ENCODE measurements at regions not wholly inside any gene's neighbourhood (a gene's known extent, or its start where the extent isn't known, plus 50 kb on each side); places are given as distances from the start of the nearest gene placed in this dataset.

- TF ChIP-seq CTCF (IDR thresholded peaks at IDR 0.05), result no peak
- Mint-ChIP-seq H3K4me3 (no peak overlapping the region), H3K4me1 (no peaks in the 10 kb centered on the region), H3K27ac (no peak overlapping the region), H3K27me3 (no peaks in the 10 kb centered on the region), H3K36me3 (ENCODE audit: low read depth) (no peaks in the 10 kb centered on the region), H3K9me3 (no peaks in the 10 kb centered on the region)
- ATAC-seq (ENCODE audit: low read depth) (no peak), DNase-seq (no peak)
- POLR2A ChIA-PET, result no interaction called here
- intact Hi-C loops (cut with micrococcal nuclease), result no loop called here
- CTCF ChIA-PET, result no interaction called here
Observed at GRCh38 chr1:195591917-195592672, 1016.1 kb downstream of the KCNT2 start.

- Mint-ChIP-seq H3K4me3 (no peak overlapping the region), H3K36me3 (ENCODE audit: low read depth) (no peaks in the 10 kb centered on the region), H3K27ac (no peak overlapping the region), H3K9me3 (no peaks in the 10 kb centered on the region), H3K4me1 (no peaks in the 10 kb centered on the region), H3K27me3 (no peaks in the 10 kb centered on the region)
- no peak for DNase-seq
- POLR2A ChIA-PET, result no interaction called here
- CTCF ChIA-PET, result no interaction called here
- intact Hi-C loops (cut with micrococcal nuclease), result no loop called here
- ATAC-seq (ENCODE audit: low read depth), result no peak
- TF ChIP-seq CTCF (IDR thresholded peaks at IDR 0.05), result no peak
Observed at GRCh38 chr1:195590649-195591048, 1017.6 kb downstream of the KCNT2 start.

GRCh38 chr1:195584870-195585624 lies 1023.2 kb downstream of the KCNT2 start:
- Mint-ChIP-seq H3K27ac (no peak overlapping the region), H3K9me3 (peaks cover 8% of the 10 kb centered on the region), H3K4me1 (no peaks in the 10 kb centered on the region), H3K4me3 (no peak overlapping the region), H3K27me3 (no peaks in the 10 kb centered on the region), H3K36me3 (ENCODE audit: low read depth) (no peaks in the 10 kb centered on the region)
- intact Hi-C loops (cut with micrococcal nuclease), result no loop called here
- DNase-seq (no peak), ATAC-seq (ENCODE audit: low read depth) (no peak)
- CTCF ChIA-PET, result no interaction called here
- POLR2A ChIA-PET, result no interaction called here
- TF ChIP-seq CTCF (IDR thresholded peaks at IDR 0.05), result no peak

GRCh38 chr1:195580988-195581387 lies 1027.3 kb downstream of the KCNT2 start:
- Mint-ChIP-seq H3K27ac (no peak overlapping the region), H3K9me3 (peaks cover 8% of the 10 kb centered on the region), H3K4me1 (no peaks in the 10 kb centered on the region), H3K36me3 (ENCODE audit: low read depth) (no peaks in the 10 kb centered on the region), H3K27me3 (no peaks in the 10 kb centered on the region), H3K4me3 (no peak overlapping the region)
- POLR2A ChIA-PET, result no interaction called here
- intact Hi-C loops (cut with micrococcal nuclease), result no loop called here
- ATAC-seq (ENCODE audit: low read depth) (no peak), DNase-seq (no peak)
- no peak for TF ChIP-seq CTCF (IDR thresholded peaks at IDR 0.05)
- CTCF ChIA-PET, result no interaction called here

- TF ChIP-seq CTCF (IDR thresholded peaks at IDR 0.05), result no peak
- CTCF ChIA-PET, result no interaction called here
- intact Hi-C loops (cut with micrococcal nuclease), result no loop called here
- DNase-seq, result no peak
- Mint-ChIP-seq H3K4me1 (no peaks in the 10 kb centered on the region), H3K4me3 (no peak overlapping the region), H3K9me3 (peaks cover 13% of the 10 kb centered on the region), H3K27me3 (no peaks in the 10 kb centered on the region), H3K36me3 (ENCODE audit: low read depth) (no peaks in the 10 kb centered on the region), H3K27ac (no peak overlapping the region)
- ATAC-seq (ENCODE audit: low read depth), result no peak
- POLR2A ChIA-PET, result no interaction called here
Observed at GRCh38 chr1:195577748-195578147, 1030.5 kb downstream of the KCNT2 start.
